Keratinocyte (primary cell): ENCODE measurements at regions not wholly inside any gene's neighbourhood (a gene's known extent, or its start where the extent isn't known, plus 50 kb on each side); places are given as distances from the start of the nearest gene placed in this dataset.

ENCODE experiments used
- DNase-seq: peaks from one replicate; pipeline ENCODE4 v3.0.0-alpha.2; 2011; ENCODE audit warnings: low read depth, missing footprints, low spot score
- FAIRE-seq: peaks from 2 replicates; lab custom pipeline; 2011; peaks lifted over from hg19 to GRCh38; lab: Jason Lieb, UNC
- H2AFZ ChIP-seq: 2 replicates; pipeline ENCODE4 v1.6.0; 2012; ENCODE audit warnings: low read length, control low read depth, inconsistent platforms; ENCODE audit not compliant: control insufficient read depth
- H3K27ac ChIP-seq: 2 replicates; pipeline ENCODE4 v1.5.1; 2011; ENCODE audit warnings: low read length; ENCODE audit not compliant: control insufficient read depth, insufficient read depth
- H3K27me3 ChIP-seq: 3 replicates; pipeline ENCODE4 v1.6.0; 2011; ENCODE audit warnings: low read length; ENCODE audit not compliant: control insufficient read depth, insufficient read depth; ENCODE audit errors: extremely low read depth
- H3K36me3 ChIP-seq, 2 experiments: 2 replicates in 1 of 2; 3 replicates in 1 of 2; pipeline ENCODE4 v1.5.1; 2011; ENCODE audit warnings: low read length in 2 of 2, mild to moderate bottlenecking in 1 of 2; ENCODE audit not compliant: control insufficient read depth in 2 of 2, insufficient read depth in 2 of 2; ENCODE audit errors: extremely low read depth in 1 of 2
- H3K4me1 ChIP-seq: 3 replicates; pipeline ENCODE4 v1.5.1; 2011; ENCODE audit warnings: low read length; ENCODE audit not compliant: control insufficient read depth, insufficient read depth; ENCODE audit errors: extremely low read depth
- H3K4me2 ChIP-seq: 3 replicates; pipeline ENCODE4 v1.6.0; 2011; ENCODE audit warnings: low read depth, low read length; ENCODE audit not compliant: control insufficient read depth, insufficient read depth; ENCODE audit errors: extremely low read depth
- H3K4me3 ChIP-seq, 3 experiments: fragments of 200-600 bp in 1 of 3; sonication (generic) in 1 of 3; 2 replicates in 2 of 3; 3 replicates in 1 of 3; pipeline ENCODE4 v1.5.1; 2011 to 2016; ENCODE audit warnings: low read length in 3 of 3, mild to moderate bottlenecking in 3 of 3, control low read depth in 2 of 3, inconsistent platforms in 1 of 3, low read depth in 1 of 3, mixed read lengths in 1 of 3, mixed run types in 1 of 3, moderate library complexity in 1 of 3; ENCODE audit not compliant: control insufficient read depth in 2 of 3, insufficient read depth in 2 of 3; ENCODE audit errors: extremely low read depth in 1 of 3
- H3K79me2 ChIP-seq: 2 replicates; pipeline ENCODE4 v1.6.0; 2012; ENCODE audit warnings: low read length; ENCODE audit not compliant: control insufficient read depth, insufficient read depth
- H3K9ac ChIP-seq: 3 replicates; pipeline ENCODE4 v1.6.0; 2011; ENCODE audit warnings: low read length; ENCODE audit not compliant: control insufficient read depth, insufficient read depth; ENCODE audit errors: extremely low read depth
- H3K9me1 ChIP-seq: 3 replicates; pipeline ENCODE4 v1.6.0; 2011; ENCODE audit warnings: low read length; ENCODE audit not compliant: control insufficient read depth, insufficient read depth; ENCODE audit errors: extremely low read depth
- H3K9me3 ChIP-seq: 2 replicates; pipeline ENCODE4 v1.5.1; 2012; ENCODE audit warnings: low read depth, low read length; ENCODE audit not compliant: control insufficient read depth
- H4K20me1 ChIP-seq: 3 replicates; pipeline ENCODE4 v1.6.0; 2011; ENCODE audit warnings: low read length; ENCODE audit not compliant: control insufficient read depth, insufficient read depth; ENCODE audit errors: extremely low read depth
- EZH2 ChIP-seq: IDR thresholded peaks from one replicate; pipeline ENCODE4 v1.6.1; 2012; ENCODE audit warnings: inconsistent platforms, mild to moderate bottlenecking, low read length, moderate library complexity
- dilution Hi-C: fragments of 300-500 bp; cut with MboI; formaldehyde crosslinking; loops from one replicate; pipeline ENCODE4 v1.7.0; 2020; ENCODE audit warnings: low sequenced_read_pairs; ENCODE audit not compliant: extremely low pct_ligation_motif_present
- TF ChIP-seq, protein P1 (sequence below), 3 experiments: IDR thresholded peaks in 1 of 3; conservative IDR thresholded peaks in 1 of 3; optimal IDR thresholded peaks in 1 of 3; 2 replicates in 2 of 3; 3 replicates in 1 of 3; pipeline versions ENCODE3 to v1.5.1; 2011; ENCODE audit warnings: low read length in 3 of 3, mild to moderate bottlenecking in 3 of 3, moderate library complexity in 2 of 3, control low read depth in 1 of 3, inconsistent platforms in 1 of 3; ENCODE audit not compliant: insufficient read depth in 2 of 3; ENCODE audit errors: extremely low read depth in 1 of 3

DNA sequence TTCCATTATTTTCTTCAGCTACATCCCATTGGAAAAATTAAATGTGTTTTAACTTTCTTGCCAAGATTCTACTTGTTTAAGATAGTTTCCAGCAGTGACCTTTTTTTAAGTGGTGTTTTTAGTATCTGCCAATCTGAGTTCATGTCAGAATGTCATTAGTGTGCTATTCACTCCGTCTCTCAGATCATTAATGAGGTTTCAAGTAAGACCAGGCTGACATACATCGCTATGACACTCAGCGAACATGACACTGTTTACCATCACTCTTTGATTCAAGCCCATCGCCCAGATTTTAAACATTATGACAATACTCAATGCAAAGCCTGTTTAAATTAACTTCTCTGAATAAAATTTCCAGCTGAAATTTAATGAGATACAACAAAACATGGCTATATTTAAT lies 272.0 kb upstream of the KYNU start:
- FAIRE-seq = no peak

DNA sequence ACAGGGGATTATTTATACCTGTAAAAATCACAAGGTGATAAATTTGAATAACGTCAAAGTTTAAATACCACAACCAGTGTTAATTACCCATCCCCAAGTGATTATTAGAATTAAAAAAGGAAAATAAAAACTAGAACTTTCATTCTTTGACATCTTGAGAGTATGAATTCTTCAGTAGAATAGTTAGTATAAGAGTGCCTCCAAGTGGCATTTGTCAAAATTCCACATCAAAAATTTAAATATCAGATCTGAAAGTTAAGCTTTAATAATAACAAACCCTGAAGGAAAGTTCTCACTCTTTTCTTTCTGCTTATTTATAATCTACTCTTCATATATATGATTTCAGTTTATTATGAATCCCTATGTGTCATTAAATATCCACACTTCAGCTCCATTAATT lies 273.7 kb upstream of the KYNU start:
- Histone ChIP-seq H2AFZ (no peak overlapping the region), H3K9me3 (no peaks in the 10 kb centered on the region), H3K36me3 (no peaks in the 10 kb centered on the region), H3K9me1 (no peaks in the 10 kb centered on the region), H3K79me2 (no peaks in the 10 kb centered on the region), H3K4me1 (no peaks in the 10 kb centered on the region), H3K27ac (no peak overlapping the region), H3K9ac (no peak overlapping the region), H3K27me3 (no peaks in the 10 kb centered on the region), H3K4me2 (no peak overlapping the region), H3K4me3 (no peak overlapping the region), H4K20me1 (no peaks in the 10 kb centered on the region)
- TF ChIP-seq, protein P1, sequence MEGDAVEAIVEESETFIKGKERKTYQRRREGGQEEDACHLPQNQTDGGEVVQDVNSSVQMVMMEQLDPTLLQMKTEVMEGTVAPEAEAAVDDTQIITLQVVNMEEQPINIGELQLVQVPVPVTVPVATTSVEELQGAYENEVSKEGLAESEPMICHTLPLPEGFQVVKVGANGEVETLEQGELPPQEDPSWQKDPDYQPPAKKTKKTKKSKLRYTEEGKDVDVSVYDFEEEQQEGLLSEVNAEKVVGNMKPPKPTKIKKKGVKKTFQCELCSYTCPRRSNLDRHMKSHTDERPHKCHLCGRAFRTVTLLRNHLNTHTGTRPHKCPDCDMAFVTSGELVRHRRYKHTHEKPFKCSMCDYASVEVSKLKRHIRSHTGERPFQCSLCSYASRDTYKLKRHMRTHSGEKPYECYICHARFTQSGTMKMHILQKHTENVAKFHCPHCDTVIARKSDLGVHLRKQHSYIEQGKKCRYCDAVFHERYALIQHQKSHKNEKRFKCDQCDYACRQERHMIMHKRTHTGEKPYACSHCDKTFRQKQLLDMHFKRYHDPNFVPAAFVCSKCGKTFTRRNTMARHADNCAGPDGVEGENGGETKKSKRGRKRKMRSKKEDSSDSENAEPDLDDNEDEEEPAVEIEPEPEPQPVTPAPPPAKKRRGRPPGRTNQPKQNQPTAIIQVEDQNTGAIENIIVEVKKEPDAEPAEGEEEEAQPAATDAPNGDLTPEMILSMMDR (optimal IDR thresholded peaks at IDR 0.05 in 1 of 3, IDR thresholded peaks at IDR 0.05 in 1 of 3, conservative IDR thresholded peaks at IDR 0.05 in 1 of 3; ENCODE audit: extremely low read depth in 1 of 3, insufficient read depth in 2 of 3, low read length in 3 of 3) = no peak
- no peak for TF ChIP-seq EZH2
- dilution Hi-C loops = no loop called here
- FAIRE-seq (no peak), DNase-seq (no peak)

More for the DNA sequence above, 272.0 kb upstream of the KYNU start:
- H3K9me1 ChIP-seq = no peaks in the 10 kb centered on the region
- H3K9ac ChIP-seq = no peak overlapping the region
- H4K20me1 ChIP-seq = no peaks in the 10 kb centered on the region
- no peak overlapping the region for H3K27ac ChIP-seq
- no peaks in the 10 kb centered on the region for H3K36me3 ChIP-seq
- no peak for TF ChIP-seq EZH2
- TF ChIP-seq, protein P1 (optimal IDR thresholded peaks at IDR 0.05 in 1 of 3, IDR thresholded peaks at IDR 0.05 in 1 of 3, conservative IDR thresholded peaks at IDR 0.05 in 1 of 3; ENCODE audit: extremely low read depth in 1 of 3, insufficient read depth in 2 of 3, low read length in 3 of 3) = no peak
- no peak for DNase-seq
- H3K27me3 ChIP-seq = no peaks in the 10 kb centered on the region
- dilution Hi-C loops = no loop called here
- H3K9me3 ChIP-seq = no peaks in the 10 kb centered on the region
- H3K79me2 ChIP-seq = no peaks in the 10 kb centered on the region
- no peaks in the 10 kb centered on the region for H3K4me1 ChIP-seq
- no peak overlapping the region for H3K4me3 ChIP-seq
- H3K4me2 ChIP-seq = no peak overlapping the region
- no peak overlapping the region for H2AFZ ChIP-seq
